HUES64 (cell line): ENCODE measurements at regions not wholly inside any gene's neighbourhood (a gene's known extent, or its start where the extent isn't known, plus 50 kb on each side); places are given as distances from the start of the nearest gene placed in this dataset.

Experiments
- H3K27ac ChIP-seq: 2 replicates; pipeline ENCODE4 v1.7.0; 2013; ENCODE audit warnings: low read depth, low read length, inconsistent platforms
- H3K27me3 ChIP-seq: 2 replicates; pipeline ENCODE4 v1.6.1; 2013; ENCODE audit warnings: mild to moderate bottlenecking, low read length; ENCODE audit not compliant: insufficient read depth
- H3K36me3 ChIP-seq: 2 replicates; pipeline ENCODE4 v1.6.1; 2013; ENCODE audit warnings: mild to moderate bottlenecking, low read length; ENCODE audit not compliant: insufficient read depth
- H3K4me1 ChIP-seq: 2 replicates; pipeline ENCODE4 v1.6.1; 2013; ENCODE audit warnings: mild to moderate bottlenecking, low read length, moderate library complexity; ENCODE audit not compliant: insufficient read depth
- H3K4me3 ChIP-seq: 2 replicates; pipeline ENCODE4 v1.5.1; 2013; ENCODE audit warnings: mild to moderate bottlenecking, low read length, moderate library complexity
- H3K9ac ChIP-seq: 2 replicates; pipeline ENCODE4 v1.6.1; 2013; ENCODE audit warnings: mild to moderate bottlenecking, low read depth, low read length
- H3K9me3 ChIP-seq: 2 replicates; pipeline ENCODE4 v1.6.1; 2013; ENCODE audit warnings: low read depth, low read length; ENCODE audit not compliant: insufficient read depth
- WGBS: fragments of 150-250, 120-280 bp; methylation state at CpG from one replicate; pipeline ENCODE4 v1.1.7; 2013; ENCODE audit warnings: missing lambda C conversion rate; 5-methylcytosine and 5-hydroxymethylcytosine counted together

- H3K27ac ChIP-seq = no peak overlapping the region
- H3K9ac ChIP-seq = no peak overlapping the region
- H3K9me3 ChIP-seq = no peaks in the 10 kb centered on the region
- H3K4me3 ChIP-seq = no peak overlapping the region
- no peaks in the 10 kb centered on the region for H3K27me3 ChIP-seq
- H3K36me3 ChIP-seq = no peaks in the 10 kb centered on the region
- H3K4me1 ChIP-seq = peaks cover 5% of the 10 kb centered on the region; the same call in 1 of the 2 replicates
- 91% methylated on average over 3 of the region's 4 CpGs for WGBS
These were observed 959.1 kb downstream of the CDH11 start for GRCh38 chr16:64162613-64163375.

- Histone ChIP-seq H3K36me3 (no peaks in the 10 kb centered on the region), H3K9me3 (no peaks in the 10 kb centered on the region), H3K4me3 (no peak overlapping the region), H3K27ac (no peak overlapping the region), H3K27me3 (no peaks in the 10 kb centered on the region), H3K4me1 (peaks cover 5% of the 10 kb centered on the region; the same call in 1 of the 2 replicates), H3K9ac (no peak overlapping the region)
- 95% methylated on average over 2 of the region's 2 CpGs for WGBS
These were observed 961.9 kb downstream of the CDH11 start for GRCh38 chr16:64159976-64160375.

- H3K27ac ChIP-seq = no peak overlapping the region
- no peaks in the 10 kb centered on the region for H3K36me3 ChIP-seq
- 91% methylated on average over 2 of the region's 2 CpGs for WGBS
- no peaks in the 10 kb centered on the region for H3K9me3 ChIP-seq
- H3K4me1 ChIP-seq = peaks cover 5% of the 10 kb centered on the region; the same call in 1 of the 2 replicates
- H3K4me3 ChIP-seq = no peak overlapping the region
- no peaks in the 10 kb centered on the region for H3K27me3 ChIP-seq
- H3K9ac ChIP-seq = no peak overlapping the region
These were observed 962.8 kb downstream of the CDH11 start for GRCh38 chr16:64158941-64159588.

- Histone ChIP-seq H3K9ac (no peak overlapping the region), H3K36me3 (no peaks in the 10 kb centered on the region), H3K4me1 (no peaks in the 10 kb centered on the region), H3K4me3 (no peak overlapping the region), H3K27me3 (no peaks in the 10 kb centered on the region), H3K27ac (no peak overlapping the region), H3K9me3 (no peaks in the 10 kb centered on the region)
- 83% methylated on average over 3 of the region's 3 CpGs for WGBS
These were observed 968.1 kb downstream of the CDH11 start for GRCh38 chr16:64153718-64154117.

- Histone ChIP-seq H3K4me3 (no peak overlapping the region), H3K27me3 (no peaks in the 10 kb centered on the region), H3K36me3 (no peaks in the 10 kb centered on the region), H3K9me3 (no peaks in the 10 kb centered on the region), H3K27ac (no peak overlapping the region), H3K4me1 (no peaks in the 10 kb centered on the region), H3K9ac (no peak overlapping the region)
- 92% methylated on average over 5 of the region's 5 CpGs for WGBS
These were observed 969.7 kb downstream of the CDH11 start for GRCh38 chr16:64151990-64152767.

GRCh38 chr16:64150193-64150592 lies 971.7 kb downstream of the CDH11 start:
- Histone ChIP-seq H3K4me3 (no peak overlapping the region), H3K36me3 (no peaks in the 10 kb centered on the region), H3K9ac (no peak overlapping the region), H3K9me3 (no peaks in the 10 kb centered on the region), H3K4me1 (no peaks in the 10 kb centered on the region), H3K27me3 (no peaks in the 10 kb centered on the region), H3K27ac (no peak overlapping the region)
- WGBS = no CpG with 5 or more reads among the region's 3 CpGs

GRCh38 chr16:64149756-64150155 lies 972.1 kb downstream of the CDH11 start:
- H3K36me3 ChIP-seq = no peaks in the 10 kb centered on the region
- no peak overlapping the region for H3K4me3 ChIP-seq
- no peaks in the 10 kb centered on the region for H3K4me1 ChIP-seq
- no peaks in the 10 kb centered on the region for H3K27me3 ChIP-seq
- H3K9ac ChIP-seq = no peak overlapping the region
- WGBS = 82% methylated on average over 1 of the region's 2 CpGs
- H3K27ac ChIP-seq = no peak overlapping the region
- no peaks in the 10 kb centered on the region for H3K9me3 ChIP-seq

GRCh38 chr16:64148356-64148755 lies 973.5 kb downstream of the CDH11 start:
- Histone ChIP-seq H3K9me3 (no peaks in the 10 kb centered on the region), H3K36me3 (no peaks in the 10 kb centered on the region), H3K4me1 (no peaks in the 10 kb centered on the region), H3K9ac (no peak overlapping the region), H3K4me3 (no peak overlapping the region), H3K27me3 (no peaks in the 10 kb centered on the region), H3K27ac (no peak overlapping the region)
- WGBS = 67% methylated on average over 1 of the region's 1 CpG

- no peaks in the 10 kb centered on the region for H3K4me1 ChIP-seq
- H3K9ac ChIP-seq = no peak overlapping the region
- 93% methylated on average over 3 of the region's 3 CpGs for WGBS
- H3K27me3 ChIP-seq = no peaks in the 10 kb centered on the region
- H3K9me3 ChIP-seq = no peaks in the 10 kb centered on the region
- H3K27ac ChIP-seq = no peak overlapping the region
- H3K4me3 ChIP-seq = no peak overlapping the region
- H3K36me3 ChIP-seq = no peaks in the 10 kb centered on the region
These were observed 973.9 kb downstream of the CDH11 start for GRCh38 chr16:64147941-64148340.

- H3K9me3 ChIP-seq = no peaks in the 10 kb centered on the region
- no peak overlapping the region for H3K27ac ChIP-seq
- no peak overlapping the region for H3K9ac ChIP-seq
- H3K4me1 ChIP-seq = peaks cover 6% of the 10 kb centered on the region; the same call in 1 of the 2 replicates
- 94% methylated on average over 2 of the region's 2 CpGs for WGBS
- no peak overlapping the region for H3K4me3 ChIP-seq
- no peaks in the 10 kb centered on the region for H3K27me3 ChIP-seq
- no peaks in the 10 kb centered on the region for H3K36me3 ChIP-seq
These were observed 977.2 kb downstream of the CDH11 start for GRCh38 chr16:64144617-64145016.

GRCh38 chr16:64138621-64139020 lies 983.2 kb downstream of the CDH11 start:
- no peak overlapping the region for H3K27ac ChIP-seq
- WGBS = 62% methylated on average over 2 of the region's 2 CpGs
- H3K4me3 ChIP-seq = no peak overlapping the region
- no peaks in the 10 kb centered on the region for H3K9me3 ChIP-seq
- no peaks in the 10 kb centered on the region for H3K36me3 ChIP-seq
- H3K4me1 ChIP-seq = peaks cover 7% of the 10 kb centered on the region; the same call in 1 of the 2 replicates
- no peaks in the 10 kb centered on the region for H3K27me3 ChIP-seq
- no peak overlapping the region for H3K9ac ChIP-seq
